SK-N-MC (cell line): ENCODE measurements at regions not wholly inside any gene's neighbourhood (a gene's known extent, or its start where the extent isn't known, plus 50 kb on each side); places are given as distances from the start of the nearest gene placed in this dataset.

Source experiments
- EZH2 ChIP-seq: fragments of 200-600 bp; sonication (generic); IDR thresholded peaks from one replicate; pipeline ENCODE4 v1.6.1; 2017; ENCODE audit warnings: antibody characterized with exemption
- FOXP2 ChIP-seq: optimal IDR thresholded peaks from 2 replicates; pipeline ENCODE3; 2011; ENCODE audit warnings: mild to moderate bottlenecking, moderate library complexity; ENCODE audit not compliant: insufficient read depth; ENCODE audit errors: extremely low read length, control extremely low read depth
- POLR2AphosphoS5 ChIP-seq: IDR thresholded peaks from 2 replicates; pipeline ENCODE4 v1.6.1; 2012; ENCODE audit warnings: mild to moderate bottlenecking, low read depth, low read length, borderline replicate concordance

DNA sequence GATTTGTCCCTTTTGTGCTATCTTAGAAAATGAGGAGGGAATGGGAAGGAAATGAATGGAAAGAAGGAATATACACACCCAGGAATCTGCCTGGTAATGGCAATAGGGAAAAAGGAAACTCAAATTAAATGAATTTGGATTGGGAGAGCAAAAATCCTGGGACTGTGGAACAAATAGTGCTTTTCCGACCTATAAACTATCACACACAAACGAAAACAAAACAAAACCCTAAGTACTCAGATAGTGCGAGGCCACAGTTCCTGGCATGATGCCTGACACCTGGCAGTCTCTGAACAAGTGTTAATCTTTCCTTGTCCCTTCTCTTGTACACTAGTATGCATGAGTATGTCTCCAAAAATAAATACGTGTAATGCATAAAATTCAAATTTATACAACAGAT is 319.8 kb upstream of the SPAG17 start:
- TF ChIP-seq EZH2 (no peak), POLR2AphosphoS5 (no peak), FOXP2 (no peak)
